Osteoblast (primary cell): ENCODE measurements at regions not wholly inside any gene's neighbourhood (a gene's known extent, or its start where the extent isn't known, plus 50 kb on each side); places are given as distances from the start of the nearest gene placed in this dataset.
A peak's percentile ranks its signal among the peaks of the same experiment; 100 is the strongest.

Experiments used
- DNase-seq: peaks from one replicate; pipeline ENCODE4 v3.0.0; 2011; ENCODE audit warnings: low spot score, mixed read lengths; ENCODE audit not compliant: insufficient read length; ENCODE audit errors: missing footprints
- H2AFZ ChIP-seq: 2 replicates; pipeline ENCODE4 v1.6.0; 2011; ENCODE audit warnings: mild to moderate bottlenecking, low read length
- H3K27ac ChIP-seq: 2 replicates; pipeline ENCODE4 v1.5.1; 2011; ENCODE audit warnings: mild to moderate bottlenecking, low read depth, low read length, moderate library complexity
- H3K27me3 ChIP-seq: 2 replicates; pipeline ENCODE4 v1.6.0; 2012; ENCODE audit warnings: mild to moderate bottlenecking, control low read depth, inconsistent platforms, low read length, moderate library complexity; ENCODE audit not compliant: insufficient read depth
- H3K36me3 ChIP-seq: 2 replicates; pipeline ENCODE4 v1.5.1; 2011; ENCODE audit warnings: mild to moderate bottlenecking, low read length, control low read depth, moderate library complexity; ENCODE audit not compliant: insufficient read depth
- H3K4me1 ChIP-seq: 2 replicates; pipeline ENCODE4 v1.5.1; 2011; ENCODE audit warnings: mild to moderate bottlenecking, low read length, control low read depth, moderate library complexity; ENCODE audit not compliant: insufficient read depth
- H3K4me2 ChIP-seq: 2 replicates; pipeline ENCODE4 v1.6.0; 2011; ENCODE audit warnings: mild to moderate bottlenecking, low read length; ENCODE audit not compliant: insufficient read depth
- H3K4me3 ChIP-seq: fragments of 200-600 bp; sonication (generic); 3 replicates; pipeline ENCODE4 v1.5.1; 2012; ENCODE audit warnings: mild to moderate bottlenecking, low read length, inconsistent platforms; ENCODE audit not compliant: insufficient read depth
- H3K79me2 ChIP-seq: 2 replicates; pipeline ENCODE4 v1.6.0; 2012; ENCODE audit warnings: mild to moderate bottlenecking, low read length, control low read depth, inconsistent platforms; ENCODE audit not compliant: insufficient read depth
- H3K9me3 ChIP-seq: 2 replicates; pipeline ENCODE4 v1.5.1; 2011; ENCODE audit warnings: low read depth, low read length, control low read depth
- H4K20me1 ChIP-seq: 2 replicates; pipeline ENCODE4 v1.6.0; 2012; ENCODE audit warnings: mild to moderate bottlenecking, low read length, control low read depth; ENCODE audit not compliant: insufficient read depth
- TF ChIP-seq, protein P1 (sequence below): IDR thresholded peaks from 2 replicates; pipeline ENCODE4 v1.5.1; 2011; ENCODE audit warnings: mild to moderate bottlenecking, low read depth, low read length, moderate library complexity; ENCODE audit errors: extremely low read depth

DNA sequence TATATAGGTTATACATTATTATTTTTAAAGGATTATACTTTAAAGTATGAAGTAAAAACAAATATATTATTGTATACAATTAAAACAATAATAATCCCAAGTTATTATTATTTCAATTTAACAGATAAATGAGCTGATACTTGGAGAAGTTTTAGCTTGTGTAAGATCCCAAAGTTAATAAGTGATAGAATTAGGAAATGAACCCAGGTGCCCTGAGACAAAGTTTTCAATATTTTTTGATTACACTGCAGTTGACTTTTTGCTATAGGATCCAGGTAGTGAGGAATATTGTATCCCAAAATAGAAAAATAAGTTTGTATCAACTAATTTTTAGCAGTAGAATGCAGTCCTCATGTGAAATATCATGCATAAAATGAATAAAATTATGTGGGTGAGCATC, 543.2 kb upstream of the ZNF608 start:
- Histone ChIP-seq H3K36me3 (no peaks in the 10 kb centered on the region), H3K79me2 (no peaks in the 10 kb centered on the region), H3K9me3 (no peaks in the 10 kb centered on the region), H4K20me1 (no peaks in the 10 kb centered on the region), H2AFZ (no peak overlapping the region), H3K27me3 (no peaks in the 10 kb centered on the region), H3K4me2 (no peak overlapping the region), H3K4me1 (no peaks in the 10 kb centered on the region), H3K4me3 (no peak overlapping the region), H3K27ac (no peak overlapping the region)
- DNase-seq = no peak
- TF ChIP-seq, protein P1, sequence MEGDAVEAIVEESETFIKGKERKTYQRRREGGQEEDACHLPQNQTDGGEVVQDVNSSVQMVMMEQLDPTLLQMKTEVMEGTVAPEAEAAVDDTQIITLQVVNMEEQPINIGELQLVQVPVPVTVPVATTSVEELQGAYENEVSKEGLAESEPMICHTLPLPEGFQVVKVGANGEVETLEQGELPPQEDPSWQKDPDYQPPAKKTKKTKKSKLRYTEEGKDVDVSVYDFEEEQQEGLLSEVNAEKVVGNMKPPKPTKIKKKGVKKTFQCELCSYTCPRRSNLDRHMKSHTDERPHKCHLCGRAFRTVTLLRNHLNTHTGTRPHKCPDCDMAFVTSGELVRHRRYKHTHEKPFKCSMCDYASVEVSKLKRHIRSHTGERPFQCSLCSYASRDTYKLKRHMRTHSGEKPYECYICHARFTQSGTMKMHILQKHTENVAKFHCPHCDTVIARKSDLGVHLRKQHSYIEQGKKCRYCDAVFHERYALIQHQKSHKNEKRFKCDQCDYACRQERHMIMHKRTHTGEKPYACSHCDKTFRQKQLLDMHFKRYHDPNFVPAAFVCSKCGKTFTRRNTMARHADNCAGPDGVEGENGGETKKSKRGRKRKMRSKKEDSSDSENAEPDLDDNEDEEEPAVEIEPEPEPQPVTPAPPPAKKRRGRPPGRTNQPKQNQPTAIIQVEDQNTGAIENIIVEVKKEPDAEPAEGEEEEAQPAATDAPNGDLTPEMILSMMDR = no peak

DNA sequence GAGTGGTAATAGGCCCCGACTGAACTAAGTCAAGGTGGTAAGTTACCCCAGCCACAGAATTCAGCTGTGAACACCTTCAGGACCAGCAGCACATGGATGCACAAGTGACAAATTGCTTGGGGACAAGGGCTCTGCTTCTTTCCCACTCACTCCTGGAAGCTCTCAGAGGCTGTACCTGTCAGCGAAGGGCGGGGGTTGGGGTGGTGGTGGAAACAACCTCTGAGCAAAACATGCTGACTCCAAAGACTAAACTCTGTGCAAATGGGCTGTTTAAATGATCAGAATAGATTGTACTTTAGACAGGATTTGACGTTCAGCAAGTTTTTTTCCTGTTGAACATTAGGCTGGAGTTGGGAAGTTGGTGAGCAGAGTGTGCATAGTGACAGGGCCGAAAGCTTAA, 544.5 kb upstream of the ZNF608 start:
- no peaks in the 10 kb centered on the region for H3K79me2 ChIP-seq
- no peak for DNase-seq
- no peaks in the 10 kb centered on the region for H3K9me3 ChIP-seq
- no peak overlapping the region for H3K27ac ChIP-seq
- no peak overlapping the region for H2AFZ ChIP-seq
- no peaks in the 10 kb centered on the region for H3K36me3 ChIP-seq
- H3K4me1 ChIP-seq = peaks cover 5% of the 10 kb centered on the region
- H4K20me1 ChIP-seq = no peaks in the 10 kb centered on the region
- H3K4me2 ChIP-seq = no peak overlapping the region
- TF ChIP-seq, protein P1 = no peak
- no peaks in the 10 kb centered on the region for H3K27me3 ChIP-seq
- H3K4me3 ChIP-seq = no peak overlapping the region

DNA sequence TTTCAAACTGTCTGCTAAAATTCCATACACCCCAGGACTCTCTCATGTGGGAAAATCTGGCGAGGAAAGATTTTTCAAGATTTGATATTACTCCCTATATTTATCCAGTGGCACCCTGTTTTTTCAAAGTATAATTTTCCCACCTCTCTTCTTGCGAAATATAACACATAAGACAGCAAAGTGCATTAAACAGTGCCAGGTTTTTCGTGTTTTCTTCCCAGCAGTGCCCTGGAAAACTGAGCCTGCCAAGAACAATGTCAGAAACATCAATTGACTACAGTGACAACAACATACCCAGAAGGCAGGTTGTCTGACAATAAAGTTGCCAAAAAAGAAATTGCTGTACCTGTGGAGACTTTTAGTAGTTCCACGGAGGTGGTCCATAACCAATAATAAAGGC, 545.0 kb upstream of the ZNF608 start:
- no peaks in the 10 kb centered on the region for H3K79me2 ChIP-seq
- no peaks in the 10 kb centered on the region for H3K9me3 ChIP-seq
- H3K4me2 ChIP-seq = no peak overlapping the region
- H3K4me3 ChIP-seq = no peak overlapping the region
- no peak overlapping the region for H2AFZ ChIP-seq
- H3K4me1 ChIP-seq = peaks cover 5% of the 10 kb centered on the region
- H3K27ac ChIP-seq = no peak overlapping the region
- H3K27me3 ChIP-seq = no peaks in the 10 kb centered on the region
- no peaks in the 10 kb centered on the region for H3K36me3 ChIP-seq
- DNase-seq = no peak
- TF ChIP-seq, protein P1 = no peak
- no peaks in the 10 kb centered on the region for H4K20me1 ChIP-seq

DNA sequence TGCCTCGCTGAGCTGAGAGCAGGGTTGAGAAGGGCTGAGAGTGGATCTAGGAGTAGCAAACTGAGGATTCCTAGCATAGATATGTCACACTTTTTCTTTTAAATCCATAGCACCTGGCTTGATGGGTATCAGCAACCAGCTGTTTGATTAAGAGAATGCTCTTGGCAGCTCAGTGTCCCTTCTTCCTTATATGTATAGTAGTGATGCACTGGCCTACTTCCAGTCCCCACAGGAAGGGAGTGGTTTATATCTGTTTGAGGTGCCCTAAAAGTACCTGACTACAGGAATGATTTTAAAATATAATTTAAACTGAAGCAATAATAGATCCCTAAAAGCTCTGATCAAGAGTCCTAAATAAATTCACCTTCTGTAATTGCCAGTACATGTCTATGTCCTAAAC, 546.8 kb upstream of the ZNF608 start:
- Histone ChIP-seq H3K27ac (no peak overlapping the region), H2AFZ (no peak overlapping the region), H3K79me2 (no peaks in the 10 kb centered on the region), H3K4me1 (peaks cover 5% of the 10 kb centered on the region), H3K4me3 (no peak overlapping the region), H3K4me2 (no peak overlapping the region), H4K20me1 (no peaks in the 10 kb centered on the region), H3K27me3 (no peaks in the 10 kb centered on the region), H3K9me3 (no peaks in the 10 kb centered on the region), H3K36me3 (no peaks in the 10 kb centered on the region)
- TF ChIP-seq, protein P1 = no peak
- DNase-seq = peak; percentile 2
